ENCODE measurements at regions not wholly inside any gene's neighbourhood (a gene's known extent, or its start where the extent isn't known, plus 50 kb on each side); places are given as distances from the start of the nearest gene placed in this dataset.

DNA sequence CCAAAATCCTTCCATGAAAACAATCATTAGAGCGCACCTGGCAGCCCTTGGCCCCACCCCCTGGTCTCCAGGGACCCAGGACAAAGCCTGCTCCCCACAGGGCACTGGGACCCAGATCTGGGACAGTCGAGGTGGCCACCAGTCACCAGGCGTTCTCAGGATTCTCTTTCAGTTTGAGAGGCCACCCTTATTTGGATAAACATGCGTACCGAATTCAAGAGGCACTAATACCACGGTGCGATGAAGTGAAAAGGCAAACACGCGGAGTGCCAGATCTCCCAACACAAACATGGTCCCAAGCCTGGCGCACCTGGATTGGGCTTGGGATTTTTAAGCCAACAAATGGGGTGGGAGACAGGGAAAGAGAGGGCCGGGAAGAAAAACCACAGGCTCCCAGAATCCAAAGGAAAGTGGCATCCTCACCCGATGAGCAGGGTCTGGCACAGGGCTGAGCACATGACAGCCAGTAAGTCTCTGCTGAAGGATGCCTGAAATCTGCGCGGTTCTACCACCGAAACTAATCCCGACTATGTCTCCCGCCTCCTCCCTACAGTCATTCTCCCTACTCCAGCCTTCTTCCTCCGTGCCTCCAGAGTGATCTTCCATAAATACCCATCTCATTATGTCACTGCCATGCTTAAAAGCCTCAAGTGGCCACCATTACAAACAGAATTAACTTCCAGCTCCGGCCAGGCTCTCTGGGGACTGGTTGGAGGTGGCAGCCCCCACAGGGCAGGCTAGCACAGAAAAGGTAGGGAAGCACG is 60.9 kb upstream of the KLHL29 start:
- ATAC-seq: no peak

DNA sequence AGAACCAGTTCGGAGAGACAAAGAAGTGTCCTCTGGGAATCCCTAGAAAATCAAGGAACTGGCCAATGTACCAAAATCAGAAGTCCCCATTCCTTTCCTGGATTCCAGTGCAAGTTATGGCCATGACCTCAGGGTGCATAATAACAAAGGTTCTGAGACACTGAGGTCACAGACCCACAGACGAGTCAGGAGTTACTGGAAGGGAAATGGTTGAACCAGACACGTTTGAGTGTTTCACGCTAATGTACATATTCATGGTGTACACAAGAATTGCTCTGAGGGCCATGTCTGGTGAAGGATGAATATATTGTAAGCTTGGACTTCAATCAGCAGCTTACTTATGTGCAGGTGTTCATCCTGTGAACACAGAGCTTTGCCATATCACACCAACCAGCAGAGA is 58.6 kb upstream of the KLHL29 start:
- ATAC-seq: no peak

DNA sequence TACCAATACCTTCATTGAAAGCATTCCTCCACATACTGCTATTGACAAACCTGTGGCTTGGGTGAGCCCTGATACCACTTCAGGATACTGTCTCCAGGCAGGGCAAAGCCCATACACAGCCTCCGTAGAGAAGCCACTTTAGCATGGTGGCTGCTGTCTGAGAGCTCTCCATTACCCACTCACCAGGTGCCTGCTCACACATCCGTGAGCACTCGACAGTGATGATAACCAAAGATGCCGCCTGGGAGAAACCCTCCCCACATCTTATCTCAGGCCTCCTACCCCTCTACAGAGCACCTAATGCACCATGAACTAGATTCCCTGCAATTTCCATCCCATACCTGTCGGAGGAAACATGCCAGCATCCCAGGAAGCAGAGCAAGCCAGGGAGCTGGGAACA is 57.6 kb upstream of the KLHL29 start:
- no peak for ATAC-seq

DNA sequence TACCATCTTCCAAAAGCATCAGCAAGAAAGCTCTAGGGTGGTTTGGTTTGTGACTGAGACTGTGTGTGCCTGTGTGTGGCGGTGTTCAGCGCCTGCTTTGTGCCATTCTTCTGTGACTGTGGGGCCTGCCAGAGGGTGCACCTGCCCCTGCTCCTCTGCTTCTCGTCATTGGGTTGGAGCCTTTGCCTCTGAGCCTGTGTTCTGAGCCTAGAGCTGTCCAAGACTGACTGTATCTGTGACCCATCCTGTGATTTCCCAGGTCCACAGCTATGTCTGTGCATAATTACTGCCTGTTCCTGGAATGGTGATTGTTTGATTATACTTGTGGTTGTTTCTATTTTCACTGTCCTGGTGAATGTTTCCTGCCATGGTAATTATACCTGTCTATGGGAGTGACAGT is 57.1 kb upstream of the KLHL29 start:
- no peak for ATAC-seq

DNA sequence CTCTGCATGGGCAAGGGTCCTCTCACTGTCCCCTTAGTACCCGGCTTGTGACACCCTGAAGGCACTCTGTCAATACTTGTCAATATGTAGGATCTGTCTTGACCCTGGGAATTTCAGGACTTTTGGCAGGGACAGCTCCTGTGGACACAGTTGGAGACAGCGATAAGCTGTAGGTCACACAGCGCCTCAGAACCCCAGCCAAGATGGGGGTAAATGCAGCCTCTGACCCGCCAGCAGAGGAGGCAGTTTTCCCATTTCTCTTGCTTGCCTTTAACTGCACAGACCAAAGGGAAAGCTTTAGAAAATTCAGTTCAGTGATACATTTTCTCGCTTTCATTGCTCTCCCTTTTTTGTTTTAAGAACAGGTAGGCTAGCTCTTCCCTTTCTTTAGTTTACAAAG is 54.8 kb upstream of the KLHL29 start:
- no peak for ATAC-seq

Data from activated CD4-positive, CD25-positive, alpha-beta regulatory T cell treated with anti-CD3 and anti-CD28 coated beads, Interleukin-2, amount 50 U/mL, for 24 hours (primary cell).